ENCODE measurements at regions not wholly inside any gene's neighbourhood (a gene's known extent, or its start where the extent isn't known, plus 50 kb on each side); places are given as distances from the start of the nearest gene placed in this dataset.

- TF ChIP-seq, protein P1, sequence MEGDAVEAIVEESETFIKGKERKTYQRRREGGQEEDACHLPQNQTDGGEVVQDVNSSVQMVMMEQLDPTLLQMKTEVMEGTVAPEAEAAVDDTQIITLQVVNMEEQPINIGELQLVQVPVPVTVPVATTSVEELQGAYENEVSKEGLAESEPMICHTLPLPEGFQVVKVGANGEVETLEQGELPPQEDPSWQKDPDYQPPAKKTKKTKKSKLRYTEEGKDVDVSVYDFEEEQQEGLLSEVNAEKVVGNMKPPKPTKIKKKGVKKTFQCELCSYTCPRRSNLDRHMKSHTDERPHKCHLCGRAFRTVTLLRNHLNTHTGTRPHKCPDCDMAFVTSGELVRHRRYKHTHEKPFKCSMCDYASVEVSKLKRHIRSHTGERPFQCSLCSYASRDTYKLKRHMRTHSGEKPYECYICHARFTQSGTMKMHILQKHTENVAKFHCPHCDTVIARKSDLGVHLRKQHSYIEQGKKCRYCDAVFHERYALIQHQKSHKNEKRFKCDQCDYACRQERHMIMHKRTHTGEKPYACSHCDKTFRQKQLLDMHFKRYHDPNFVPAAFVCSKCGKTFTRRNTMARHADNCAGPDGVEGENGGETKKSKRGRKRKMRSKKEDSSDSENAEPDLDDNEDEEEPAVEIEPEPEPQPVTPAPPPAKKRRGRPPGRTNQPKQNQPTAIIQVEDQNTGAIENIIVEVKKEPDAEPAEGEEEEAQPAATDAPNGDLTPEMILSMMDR (conservative IDR thresholded peaks at IDR 0.05): no peak
- TF ChIP-seq ZFX (IDR thresholded peaks at IDR 0.05): no peak
Observed at GRCh38 chr9:82260691-82261090, 272.1 kb downstream of the SPATA31D1 start.
